Left ventricle myocardium inferior (tissue), 1 donor: ENCODE measurements at regions not wholly inside any gene's neighbourhood (a gene's known extent, or its start where the extent isn't known, plus 50 kb on each side); places are given as distances from the start of the nearest gene placed in this dataset.

Experiments used
- DNase-seq: peaks from one replicate; pipeline ENCODE4 v3.0.0-alpha.2; 2020
- H3K27ac ChIP-seq: fragments of 200-600 bp; replicated peaks from 2 replicates; pipeline ENCODE4 v1.8.0; 2021
- H3K27me3 ChIP-seq: fragments of 200-600 bp; 2 replicates; pipeline ENCODE4 v1.8.0; 2021; ENCODE audit warnings: low read depth
- H3K36me3 ChIP-seq: fragments of 200-600 bp; 2 replicates; pipeline ENCODE4 v1.8.0; 2021
- H3K4me1 ChIP-seq: fragments of 200-600 bp; 2 replicates; pipeline ENCODE4 v1.8.0; 2021
- H3K4me3 ChIP-seq: fragments of 200-600 bp; 2 replicates; pipeline ENCODE4 v1.8.0; 2021; ENCODE audit warnings: mild to moderate bottlenecking, moderate library complexity
- H3K9me3 ChIP-seq: fragments of 200-600 bp; replicated peaks from 2 replicates; pipeline ENCODE4 v1.8.0; 2021
- intact Hi-C: fragments of 100-400 bp; cut with micrococcal nuclease; formaldehyde crosslinking; loops from one replicate; pipeline ENCODE4 v1.11.0; 2022
- TF ChIP-seq, protein P1 (sequence below): fragments of 200-600 bp; IDR thresholded peaks from 2 replicates; pipeline ENCODE4 v1.8.0; 2021; ENCODE audit warnings: antibody characterized with exemption, mild to moderate bottlenecking, borderline replicate concordance
- donor health status: DM: no; HTN: yes; CAD: no; lungs with severe emphysema.

GRCh38 chr2:10191554-10191953, 69.0 kb downstream of the RRM2 start:
- H3K36me3 ChIP-seq, result no peaks in the 10 kb centered on the region
- no peaks in the 10 kb centered on the region for H3K9me3 ChIP-seq
- intact Hi-C loops, result no loop called here
- TF ChIP-seq, protein P1, sequence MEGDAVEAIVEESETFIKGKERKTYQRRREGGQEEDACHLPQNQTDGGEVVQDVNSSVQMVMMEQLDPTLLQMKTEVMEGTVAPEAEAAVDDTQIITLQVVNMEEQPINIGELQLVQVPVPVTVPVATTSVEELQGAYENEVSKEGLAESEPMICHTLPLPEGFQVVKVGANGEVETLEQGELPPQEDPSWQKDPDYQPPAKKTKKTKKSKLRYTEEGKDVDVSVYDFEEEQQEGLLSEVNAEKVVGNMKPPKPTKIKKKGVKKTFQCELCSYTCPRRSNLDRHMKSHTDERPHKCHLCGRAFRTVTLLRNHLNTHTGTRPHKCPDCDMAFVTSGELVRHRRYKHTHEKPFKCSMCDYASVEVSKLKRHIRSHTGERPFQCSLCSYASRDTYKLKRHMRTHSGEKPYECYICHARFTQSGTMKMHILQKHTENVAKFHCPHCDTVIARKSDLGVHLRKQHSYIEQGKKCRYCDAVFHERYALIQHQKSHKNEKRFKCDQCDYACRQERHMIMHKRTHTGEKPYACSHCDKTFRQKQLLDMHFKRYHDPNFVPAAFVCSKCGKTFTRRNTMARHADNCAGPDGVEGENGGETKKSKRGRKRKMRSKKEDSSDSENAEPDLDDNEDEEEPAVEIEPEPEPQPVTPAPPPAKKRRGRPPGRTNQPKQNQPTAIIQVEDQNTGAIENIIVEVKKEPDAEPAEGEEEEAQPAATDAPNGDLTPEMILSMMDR, result no peak
- no peak overlapping the region for H3K4me3 ChIP-seq
- H3K4me1 ChIP-seq, result no peaks in the 10 kb centered on the region
- DNase-seq, result no peak
- H3K27me3 ChIP-seq, result no peaks in the 10 kb centered on the region
- no peak overlapping the region for H3K27ac ChIP-seq

- no peaks in the 10 kb centered on the region for H3K27me3 ChIP-seq
- TF ChIP-seq, protein P1, result no peak
- intact Hi-C loops, result no loop called here
Observed at GRCh38 chr2:10192392-10193015, 70.0 kb downstream of the RRM2 start.

DNA sequence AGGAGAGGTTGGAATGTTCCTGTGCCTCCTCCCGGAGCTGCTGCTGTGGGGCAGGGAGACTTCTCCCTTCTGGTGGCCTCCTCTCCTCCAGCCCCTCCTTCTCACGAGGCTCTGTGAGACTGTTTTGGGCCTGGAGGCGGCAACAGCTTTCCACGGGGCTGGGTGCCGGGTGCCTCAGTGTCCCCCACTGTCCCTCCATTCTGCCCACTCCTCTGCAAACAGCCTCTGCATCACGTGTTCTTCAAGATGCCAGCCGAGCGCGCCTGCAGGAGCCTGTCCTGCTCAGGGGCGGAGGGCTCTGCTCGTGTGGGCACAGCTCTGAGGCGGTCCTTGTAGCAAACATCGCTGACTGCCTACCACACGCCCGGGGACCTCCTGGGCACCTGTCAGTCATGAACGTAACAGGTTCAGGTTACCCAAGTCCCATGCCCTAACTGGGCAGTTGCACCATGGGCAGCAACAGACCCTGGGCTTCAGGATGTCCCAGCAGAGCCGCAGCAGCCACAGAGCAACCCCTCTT, 70.8 kb downstream of the RRM2 start:
- H3K36me3 ChIP-seq, result no peaks in the 10 kb centered on the region
- TF ChIP-seq, protein P1, result no peak
- intact Hi-C loops, result no loop called here
- no peak overlapping the region for H3K4me3 ChIP-seq
- no peaks in the 10 kb centered on the region for H3K4me1 ChIP-seq
- no peaks in the 10 kb centered on the region for H3K27me3 ChIP-seq
- H3K27ac ChIP-seq, result no peak overlapping the region
- peaks cover 9% of the 10 kb centered on the region for H3K9me3 ChIP-seq
- no peak for DNase-seq

More at GRCh38 chr2:10192392-10193015, 70.0 kb downstream of the RRM2 start:
- Histone ChIP-seq H3K27ac (no peak overlapping the region), H3K36me3 (no peaks in the 10 kb centered on the region), H3K4me3 (no peak overlapping the region), H3K4me1 (no peaks in the 10 kb centered on the region), H3K9me3 (peaks cover under 1% of the 10 kb centered on the region)
- no peak for DNase-seq

DNA sequence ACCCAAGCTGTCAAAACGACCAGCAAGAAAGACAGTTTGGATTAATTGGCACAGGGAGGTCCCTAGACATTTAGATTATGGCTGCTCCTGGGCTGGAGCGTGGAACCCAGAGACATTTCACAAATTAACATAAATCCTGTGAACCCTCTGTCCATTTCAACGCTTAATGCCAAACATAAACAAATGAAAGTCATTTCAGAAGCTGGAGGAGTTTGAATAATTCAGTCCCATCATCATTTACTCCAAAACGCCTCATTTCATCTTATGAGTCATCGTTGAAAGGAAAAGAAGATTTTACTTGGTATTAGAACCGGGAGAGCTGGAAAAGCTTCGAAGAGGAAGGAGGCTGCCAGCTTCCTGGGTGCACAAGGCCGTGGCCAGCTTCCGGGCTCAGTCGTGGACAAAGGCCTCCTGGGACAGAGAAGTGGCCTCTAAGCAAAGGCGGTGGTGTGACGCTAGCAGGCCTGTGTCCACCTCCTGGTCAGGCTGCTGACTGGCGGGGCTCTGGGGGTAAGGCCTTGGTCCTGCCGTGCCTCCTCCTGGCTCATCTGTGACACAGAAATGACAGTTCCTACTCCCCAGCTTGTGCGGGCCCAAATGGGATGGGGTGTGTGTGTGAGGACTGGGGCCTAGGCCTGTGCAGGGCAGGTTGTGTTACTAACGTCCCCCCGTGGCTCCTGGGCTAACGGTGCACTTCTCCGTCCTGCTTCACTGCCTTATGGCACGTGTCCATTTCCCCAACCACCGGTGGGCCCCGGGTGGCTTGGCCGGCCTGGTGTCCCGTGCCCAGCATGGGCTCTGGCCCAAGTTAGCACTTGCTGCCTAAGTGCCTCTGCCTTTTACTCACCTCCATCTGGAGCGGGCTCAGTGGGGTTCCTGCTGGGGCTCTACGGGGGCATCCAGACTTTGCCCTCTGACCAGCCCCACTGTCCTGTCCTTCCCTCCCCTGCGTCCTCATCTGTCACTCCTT, 71.6 kb downstream of the RRM2 start:
- H3K27ac ChIP-seq, result no peak overlapping the region
- peaks cover 14% of the 10 kb centered on the region for H3K9me3 ChIP-seq
- no peaks in the 10 kb centered on the region for H3K36me3 ChIP-seq
- H3K4me1 ChIP-seq, result no peaks in the 10 kb centered on the region
- no peak for DNase-seq
- intact Hi-C loops, result no loop called here
- TF ChIP-seq, protein P1, result no peak
- H3K4me3 ChIP-seq, result no peak overlapping the region
- H3K27me3 ChIP-seq, result no peaks in the 10 kb centered on the region

GRCh38 chr2:10195278-10196109, 73.0 kb downstream of the RRM2 start:
- TF ChIP-seq, protein P1, result no peak
- intact Hi-C loops, result no loop called here
- Histone ChIP-seq H3K27me3 (no peaks in the 10 kb centered on the region), H3K4me3 (no peak overlapping the region), H3K36me3 (no peaks in the 10 kb centered on the region), H3K4me1 (no peaks in the 10 kb centered on the region), H3K27ac (no peak overlapping the region), H3K9me3 (peaks cover 14% of the 10 kb centered on the region)
- no peak for DNase-seq
